ENCODE measurements at regions not wholly inside any gene's neighbourhood (a gene's known extent, or its start where the extent isn't known, plus 50 kb on each side); places are given as distances from the start of the nearest gene placed in this dataset.

DNA sequence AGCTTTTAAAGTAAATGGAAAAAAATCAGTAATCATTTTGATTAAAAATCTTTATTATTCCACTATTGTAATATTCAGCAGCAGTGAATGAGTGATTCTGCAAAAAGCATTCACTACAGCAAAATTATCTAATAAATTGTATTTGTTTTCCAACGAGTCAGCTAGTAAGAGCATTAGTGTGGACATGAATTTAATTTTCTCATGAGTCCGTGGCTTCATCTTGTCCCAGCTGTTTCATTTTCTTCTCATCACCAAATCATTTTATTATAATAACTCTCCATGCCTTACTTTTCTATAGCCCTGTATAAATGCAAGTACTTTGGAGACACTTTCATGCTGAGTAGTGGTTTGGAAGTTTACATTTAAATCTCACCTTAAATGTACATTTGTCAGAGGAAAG lies 66.2 kb downstream of the FANCF start:
- Mint-ChIP-seq H3K27ac (no peak overlapping the region), H3K4me1 (peaks cover 8% of the 10 kb centered on the region), H3K9me3 (peaks cover 2% of the 10 kb centered on the region), H3K4me3 (no peak overlapping the region), H3K36me3 (no peaks in the 10 kb centered on the region), H3K27me3 (ENCODE audit: insufficient read depth, low read depth) (no peaks in the 10 kb centered on the region)
- no peak for DNase-seq (ENCODE audit: low spot score)
- Histone ChIP-seq H3K9me3 (ENCODE audit: low read depth) (no peaks in the 10 kb centered on the region), H3K4me2 (no peak overlapping the region), H4K20me1 (ENCODE audit: low read depth) (no peaks in the 10 kb centered on the region), H3K4me1 (no peaks in the 10 kb centered on the region), H3K27me3 (no peaks in the 10 kb centered on the region), H3K79me2 (ENCODE audit: low read depth) (no peaks in the 10 kb centered on the region), H3K4me3 (no peak overlapping the region), H3F3A (ENCODE audit: low read depth) (no peaks in the 10 kb centered on the region), H3K9ac (no peak overlapping the region), H3K27ac (no peak overlapping the region), H2AFZ (replicated peaks) (no peak overlapping the region), H3K36me3 (no peaks in the 10 kb centered on the region)
- TF ChIP-seq EZH2 (IDR thresholded peaks at IDR 0.05) = no peak
- TF ChIP-seq, protein P1, sequence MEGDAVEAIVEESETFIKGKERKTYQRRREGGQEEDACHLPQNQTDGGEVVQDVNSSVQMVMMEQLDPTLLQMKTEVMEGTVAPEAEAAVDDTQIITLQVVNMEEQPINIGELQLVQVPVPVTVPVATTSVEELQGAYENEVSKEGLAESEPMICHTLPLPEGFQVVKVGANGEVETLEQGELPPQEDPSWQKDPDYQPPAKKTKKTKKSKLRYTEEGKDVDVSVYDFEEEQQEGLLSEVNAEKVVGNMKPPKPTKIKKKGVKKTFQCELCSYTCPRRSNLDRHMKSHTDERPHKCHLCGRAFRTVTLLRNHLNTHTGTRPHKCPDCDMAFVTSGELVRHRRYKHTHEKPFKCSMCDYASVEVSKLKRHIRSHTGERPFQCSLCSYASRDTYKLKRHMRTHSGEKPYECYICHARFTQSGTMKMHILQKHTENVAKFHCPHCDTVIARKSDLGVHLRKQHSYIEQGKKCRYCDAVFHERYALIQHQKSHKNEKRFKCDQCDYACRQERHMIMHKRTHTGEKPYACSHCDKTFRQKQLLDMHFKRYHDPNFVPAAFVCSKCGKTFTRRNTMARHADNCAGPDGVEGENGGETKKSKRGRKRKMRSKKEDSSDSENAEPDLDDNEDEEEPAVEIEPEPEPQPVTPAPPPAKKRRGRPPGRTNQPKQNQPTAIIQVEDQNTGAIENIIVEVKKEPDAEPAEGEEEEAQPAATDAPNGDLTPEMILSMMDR (IDR thresholded peaks at IDR 0.05) = no peak
- no peak for TF ChIP-seq EZH2phosphoT487 (IDR thresholded peaks at IDR 0.05)

DNA sequence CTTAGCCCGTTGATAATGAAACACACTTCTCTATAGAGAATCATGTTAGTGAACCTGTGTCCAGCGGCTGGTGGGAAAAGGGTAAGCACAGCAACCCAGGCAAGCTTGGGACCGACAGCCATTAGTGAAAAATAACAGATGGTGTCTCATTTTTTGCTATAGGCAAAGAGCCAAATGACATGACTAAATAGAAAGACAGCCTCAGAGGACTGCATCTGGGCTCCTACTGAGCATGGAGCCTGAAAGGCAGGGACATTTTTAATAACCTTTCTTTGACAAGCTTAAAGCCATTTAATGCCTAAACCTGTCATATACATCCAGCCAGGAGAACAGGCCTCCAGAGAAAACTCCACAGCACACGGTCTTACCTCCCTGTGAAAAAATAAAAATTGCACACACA lies 67.0 kb downstream of the FANCF start:
- DNase-seq (ENCODE audit: low spot score) = no peak
- no peaks in the 10 kb centered on the region for H3K27me3 ChIP-seq
- H3K36me3 ChIP-seq = no peaks in the 10 kb centered on the region
- no peak overlapping the region for H3K9ac ChIP-seq
- Mint-ChIP-seq H3K27me3 (ENCODE audit: insufficient read depth, low read depth) (no peaks in the 10 kb centered on the region), H3K4me1 (peaks cover 8% of the 10 kb centered on the region), H3K36me3 (no peaks in the 10 kb centered on the region), H3K27ac (no peak overlapping the region), H3K4me3 (no peak overlapping the region), H3K9me3 (no peaks in the 10 kb centered on the region)
- H4K20me1 ChIP-seq (ENCODE audit: low read depth) = no peaks in the 10 kb centered on the region
- no peak overlapping the region for H2AFZ ChIP-seq (replicated peaks)
- H3K27ac ChIP-seq = no peak overlapping the region
- H3K79me2 ChIP-seq (ENCODE audit: low read depth) = no peaks in the 10 kb centered on the region
- H3K9me3 ChIP-seq (ENCODE audit: low read depth) = no peaks in the 10 kb centered on the region
- no peaks in the 10 kb centered on the region for H3F3A ChIP-seq (ENCODE audit: low read depth)
- no peak overlapping the region for H3K4me3 ChIP-seq
- no peak overlapping the region for H3K4me2 ChIP-seq
- TF ChIP-seq EZH2 (IDR thresholded peaks at IDR 0.05) = no peak
- TF ChIP-seq, protein P1 (IDR thresholded peaks at IDR 0.05) = no peak
- no peak for TF ChIP-seq EZH2phosphoT487 (IDR thresholded peaks at IDR 0.05)
- no peaks in the 10 kb centered on the region for H3K4me1 ChIP-seq

DNA sequence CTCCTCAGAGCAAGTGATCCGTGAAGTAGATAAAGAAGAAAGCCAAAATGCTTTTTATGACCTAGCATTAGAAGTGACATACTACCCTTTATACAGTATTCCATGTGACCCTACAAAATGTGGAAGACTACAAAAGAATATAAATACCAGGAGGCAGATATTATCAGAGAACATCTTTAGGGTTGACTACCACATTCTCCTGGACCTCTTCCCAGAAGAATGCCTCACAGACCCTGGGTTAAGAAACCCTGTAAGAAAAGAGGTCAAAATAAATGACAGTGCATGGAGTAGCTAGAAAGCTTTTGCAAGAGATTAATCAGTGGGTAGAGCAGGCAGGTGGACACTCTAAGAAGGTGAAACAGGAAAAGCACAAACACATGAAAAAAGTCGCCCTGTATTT lies 69.2 kb downstream of the FANCF start:
- Mint-ChIP-seq H3K27me3 (ENCODE audit: insufficient read depth, low read depth) (no peaks in the 10 kb centered on the region), H3K36me3 (no peaks in the 10 kb centered on the region), H3K27ac (no peak overlapping the region), H3K4me1 (peaks cover 8% of the 10 kb centered on the region), H3K9me3 (no peaks in the 10 kb centered on the region), H3K4me3 (no peak overlapping the region)
- no peaks in the 10 kb centered on the region for H3K79me2 ChIP-seq (ENCODE audit: low read depth)
- H4K20me1 ChIP-seq (ENCODE audit: low read depth) = no peaks in the 10 kb centered on the region
- H3K27me3 ChIP-seq = no peaks in the 10 kb centered on the region
- TF ChIP-seq EZH2 (IDR thresholded peaks at IDR 0.05) (no peak), EZH2phosphoT487 (IDR thresholded peaks at IDR 0.05) (no peak)
- TF ChIP-seq, protein P1 (IDR thresholded peaks at IDR 0.05) = no peak
- no peaks in the 10 kb centered on the region for H3K9me3 ChIP-seq (ENCODE audit: low read depth)
- H3K27ac ChIP-seq = no peak overlapping the region
- no peak overlapping the region for H2AFZ ChIP-seq (replicated peaks)
- no peak overlapping the region for H3K4me3 ChIP-seq
- no peak overlapping the region for H3K4me2 ChIP-seq
- H3K9ac ChIP-seq = no peak overlapping the region
- no peaks in the 10 kb centered on the region for H3F3A ChIP-seq (ENCODE audit: low read depth)
- no peaks in the 10 kb centered on the region for H3K36me3 ChIP-seq
- H3K4me1 ChIP-seq = no peaks in the 10 kb centered on the region
- no peak for DNase-seq (ENCODE audit: low spot score)

DNA sequence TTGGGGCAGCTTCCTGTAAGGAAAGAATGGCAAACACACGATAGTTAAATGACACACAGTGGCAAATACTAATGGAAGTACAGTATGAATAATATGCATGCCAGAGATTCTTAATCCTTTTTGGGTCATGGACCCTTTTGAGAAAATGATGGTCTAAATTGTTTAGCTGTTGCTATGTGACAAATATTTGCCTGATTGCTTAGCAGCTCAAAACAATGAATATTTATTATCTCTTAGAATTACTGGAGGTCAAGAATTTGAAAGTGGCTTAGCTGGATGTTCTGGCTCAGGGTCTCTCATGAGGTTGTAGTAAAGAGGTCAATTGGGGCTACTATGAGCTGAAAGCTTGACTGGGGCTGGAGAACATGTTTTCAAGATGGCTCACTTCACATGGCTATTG lies 69.7 kb downstream of the FANCF start:
- no peaks in the 10 kb centered on the region for H3K9me3 ChIP-seq (ENCODE audit: low read depth)

More for the DNA sequence above, 69.7 kb downstream of the FANCF start:
- Histone ChIP-seq H3K27me3 (no peaks in the 10 kb centered on the region), H3K9ac (no peak overlapping the region), H3K4me2 (no peak overlapping the region), H3K36me3 (no peaks in the 10 kb centered on the region), H3K79me2 (ENCODE audit: low read depth) (no peaks in the 10 kb centered on the region), H3K4me1 (no peaks in the 10 kb centered on the region), H3F3A (ENCODE audit: low read depth) (no peaks in the 10 kb centered on the region), H2AFZ (replicated peaks) (no peak overlapping the region), H3K27ac (no peak overlapping the region), H3K4me3 (no peak overlapping the region), H4K20me1 (ENCODE audit: low read depth) (no peaks in the 10 kb centered on the region)
- TF ChIP-seq, protein P1 (IDR thresholded peaks at IDR 0.05) = no peak
- TF ChIP-seq EZH2 (IDR thresholded peaks at IDR 0.05) (no peak), EZH2phosphoT487 (IDR thresholded peaks at IDR 0.05) (no peak)
- Mint-ChIP-seq H3K4me1 (peaks cover 8% of the 10 kb centered on the region), H3K9me3 (no peaks in the 10 kb centered on the region), H3K27me3 (ENCODE audit: insufficient read depth, low read depth) (no peaks in the 10 kb centered on the region), H3K27ac (no peak overlapping the region), H3K4me3 (no peak overlapping the region), H3K36me3 (no peaks in the 10 kb centered on the region)
- no peak for DNase-seq (ENCODE audit: low spot score)

All from neural progenitor cell (in vitro differentiated cells).